ENCODE measurements at regions not wholly inside any gene's neighbourhood (a gene's known extent, or its start where the extent isn't known, plus 50 kb on each side); places are given as distances from the start of the nearest gene placed in this dataset.

- POLR2A ChIA-PET = no interaction called here
- ATAC-seq (no peak), DNase-seq (ENCODE audit: low read depth in 1 of 2, low spot score in 1 of 2) (no peak), FAIRE-seq (no peak)
- Histone ChIP-seq H3K4me3 (no peak overlapping the region), H3K9me3 (no peaks in the 10 kb centered on the region), H3K4me1 (no peaks in the 10 kb centered on the region), H3K27ac (no peak overlapping the region), H3K4me2 (no peak overlapping the region)
- CTCF ChIA-PET = no interaction called here
- WGBS (ENCODE audit: missing lambda C conversion rate) = 45% methylated on average over 3 of the region's 3 CpGs
- TF ChIP-seq REST (IDR thresholded peaks at IDR 0.05) (no peak), CHD2 (IDR thresholded peaks at IDR 0.05; ENCODE audit: low read length, partially characterized antibody) (no peak), MAZ (IDR thresholded peaks at IDR 0.05; ENCODE audit: borderline replicate concordance, low read depth, low read length) (no peak), EP300 (IDR thresholded peaks at IDR 0.05) (no peak), FOXS1 (CRISPR knock-in tag; IDR thresholded peaks at IDR 0.05) (no peak), JUN (IDR thresholded peaks at IDR 0.05) (no peak), HOXB13 (CRISPR knock-in tag; IDR thresholded peaks at IDR 0.05; ENCODE audit: low read depth) (no peak), ESRRA (IDR thresholded peaks at IDR 0.05; ENCODE audit: borderline replicate concordance, low read length) (no peak), CBX8 (IDR thresholded peaks at IDR 0.05) (no peak), CBX2 (IDR thresholded peaks at IDR 0.05; ENCODE audit: borderline replicate concordance, low read depth) (no peak), E2F6 (IDR thresholded peaks at IDR 0.05; ENCODE audit: borderline replicate concordance, low read depth) (no peak), MAX (IDR thresholded peaks at IDR 0.05) (no peak), SMC3 (IDR thresholded peaks at IDR 0.05) (no peak), KDM5A (IDR thresholded peaks at IDR 0.05) (no peak), CTCF (IDR thresholded peaks at IDR 0.05) (no peak), ATOH8 (CRISPR knock-in tag; IDR thresholded peaks at IDR 0.05; ENCODE audit: low read depth) (no peak), HMGXB4 (CRISPR knock-in tag; IDR thresholded peaks at IDR 0.05; ENCODE audit: borderline replicate concordance) (no peak), MAFK (IDR thresholded peaks at IDR 0.05; ENCODE audit: partially characterized antibody) (no peak), RARB (CRISPR knock-in tag; IDR thresholded peaks at IDR 0.05) (no peak)
- TF ChIP-seq, protein P1, sequence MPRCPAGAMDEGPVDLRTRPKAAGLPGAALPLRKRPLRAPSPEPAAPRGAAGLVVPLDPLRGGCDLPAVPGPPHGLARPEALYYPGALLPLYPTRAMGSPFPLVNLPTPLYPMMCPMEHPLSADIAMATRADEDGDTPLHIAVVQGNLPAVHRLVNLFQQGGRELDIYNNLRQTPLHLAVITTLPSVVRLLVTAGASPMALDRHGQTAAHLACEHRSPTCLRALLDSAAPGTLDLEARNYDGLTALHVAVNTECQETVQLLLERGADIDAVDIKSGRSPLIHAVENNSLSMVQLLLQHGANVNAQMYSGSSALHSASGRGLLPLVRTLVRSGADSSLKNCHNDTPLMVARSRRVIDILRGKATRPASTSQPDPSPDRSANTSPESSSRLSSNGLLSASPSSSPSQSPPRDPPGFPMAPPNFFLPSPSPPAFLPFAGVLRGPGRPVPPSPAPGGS (IDR thresholded peaks at IDR 0.05) = no peak
Observed at GRCh38 chr4:134425756-134426155, 224.2 kb upstream of the PABPC4L start.

Measured in A549 (cell line).